ENCODE measurements at regions not wholly inside any gene's neighbourhood (a gene's known extent, or its start where the extent isn't known, plus 50 kb on each side); places are given as distances from the start of the nearest gene placed in this dataset.

DNA sequence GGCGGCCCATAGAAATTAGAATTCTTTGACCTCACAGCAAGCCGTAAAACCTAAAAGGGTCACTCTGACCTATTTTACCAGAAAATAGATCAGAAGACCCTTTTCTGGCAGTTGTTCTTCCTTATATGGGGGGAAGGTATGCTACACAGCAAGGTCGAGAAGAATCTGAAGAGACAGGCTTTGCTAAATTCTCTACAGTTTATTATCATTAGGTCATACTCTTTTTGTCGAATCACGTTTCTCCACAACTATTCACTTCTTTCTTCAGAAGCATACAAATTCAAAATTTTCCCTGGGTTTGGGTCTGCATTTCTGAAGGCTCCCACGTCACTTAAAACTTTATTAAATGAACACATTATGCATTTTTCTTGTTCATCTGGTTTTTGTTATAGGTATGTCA lies 229.5 kb upstream of the GRM7 start:
- no peak for TF ChIP-seq POLR2A (IDR thresholded peaks at IDR 0.05)
- TF ChIP-seq, protein P1, sequence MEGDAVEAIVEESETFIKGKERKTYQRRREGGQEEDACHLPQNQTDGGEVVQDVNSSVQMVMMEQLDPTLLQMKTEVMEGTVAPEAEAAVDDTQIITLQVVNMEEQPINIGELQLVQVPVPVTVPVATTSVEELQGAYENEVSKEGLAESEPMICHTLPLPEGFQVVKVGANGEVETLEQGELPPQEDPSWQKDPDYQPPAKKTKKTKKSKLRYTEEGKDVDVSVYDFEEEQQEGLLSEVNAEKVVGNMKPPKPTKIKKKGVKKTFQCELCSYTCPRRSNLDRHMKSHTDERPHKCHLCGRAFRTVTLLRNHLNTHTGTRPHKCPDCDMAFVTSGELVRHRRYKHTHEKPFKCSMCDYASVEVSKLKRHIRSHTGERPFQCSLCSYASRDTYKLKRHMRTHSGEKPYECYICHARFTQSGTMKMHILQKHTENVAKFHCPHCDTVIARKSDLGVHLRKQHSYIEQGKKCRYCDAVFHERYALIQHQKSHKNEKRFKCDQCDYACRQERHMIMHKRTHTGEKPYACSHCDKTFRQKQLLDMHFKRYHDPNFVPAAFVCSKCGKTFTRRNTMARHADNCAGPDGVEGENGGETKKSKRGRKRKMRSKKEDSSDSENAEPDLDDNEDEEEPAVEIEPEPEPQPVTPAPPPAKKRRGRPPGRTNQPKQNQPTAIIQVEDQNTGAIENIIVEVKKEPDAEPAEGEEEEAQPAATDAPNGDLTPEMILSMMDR (IDR thresholded peaks at IDR 0.05) = no peak
